ENCODE measurements at regions not wholly inside any gene's neighbourhood (a gene's known extent, or its start where the extent isn't known, plus 50 kb on each side); places are given as distances from the start of the nearest gene placed in this dataset.

- Histone ChIP-seq H3K27me3 (no peaks in the 10 kb centered on the region), H3K36me3 (no peaks in the 10 kb centered on the region), H3K9me3 (no peaks in the 10 kb centered on the region), H3K4me3 (no peak overlapping the region), H3K4me1 (no peaks in the 10 kb centered on the region), H3K27ac (no peak overlapping the region)
- no peak for ATAC-seq
- no peak for TF ChIP-seq EP300 (IDR thresholded peaks at IDR 0.05)
- no peak for TF ChIP-seq CTCF (IDR thresholded peaks at IDR 0.05)
- no peak for TF ChIP-seq POLR2AphosphoS5 (IDR thresholded peaks at IDR 0.05)
- TF ChIP-seq POLR2A (IDR thresholded peaks at IDR 0.05): no peak
- 40 to 84% methylated on average over 1 to 2 of the region's 2 CpGs for WGBS, 2 donors (ENCODE audit: low coverage in 1 of 2)
Measured at GRCh38 chr9:115665519-115665918, 488.1 kb upstream of the PAPPA start.

GRCh38 chr9:115668521-115668920 is 485.1 kb upstream of the PAPPA start:
- 56 to 80% methylated on average over 2 of the region's 2 CpGs for WGBS, 2 donors (ENCODE audit: low coverage in 1 of 2)
- Histone ChIP-seq H3K4me3 (no peak overlapping the region), H3K27ac (no peak overlapping the region), H3K4me1 (no peaks in the 10 kb centered on the region), H3K36me3 (no peaks in the 10 kb centered on the region), H3K9me3 (no peaks in the 10 kb centered on the region), H3K27me3 (no peaks in the 10 kb centered on the region)
- no peak for TF ChIP-seq POLR2AphosphoS5 (IDR thresholded peaks at IDR 0.05)
- no peak for TF ChIP-seq CTCF (IDR thresholded peaks at IDR 0.05)
- TF ChIP-seq EP300 (IDR thresholded peaks at IDR 0.05): no peak
- no peak for TF ChIP-seq POLR2A (IDR thresholded peaks at IDR 0.05)
- ATAC-seq: peak; percentile 82

- Histone ChIP-seq H3K36me3 (no peaks in the 10 kb centered on the region), H3K4me1 (no peaks in the 10 kb centered on the region), H3K4me3 (no peak overlapping the region), H3K27me3 (no peaks in the 10 kb centered on the region), H3K9me3 (no peaks in the 10 kb centered on the region), H3K27ac (no peak overlapping the region)
- TF ChIP-seq POLR2A (IDR thresholded peaks at IDR 0.05) (no peak), CTCF (IDR thresholded peaks at IDR 0.05) (no peak), POLR2AphosphoS5 (IDR thresholded peaks at IDR 0.05) (no peak), EP300 (IDR thresholded peaks at IDR 0.05) (no peak)
- 84 to 86% methylated on average over 5 to 6 of the region's 7 CpGs for WGBS, 2 donors (ENCODE audit: low coverage in 1 of 2)
- ATAC-seq: no peak
Measured at GRCh38 chr9:115671236-115671962, 482.2 kb upstream of the PAPPA start.

- 25 to 64% methylated on average over 1 of the region's 1 CpG for WGBS, 2 donors (ENCODE audit: low coverage in 1 of 2)
- Histone ChIP-seq H3K36me3 (no peaks in the 10 kb centered on the region), H3K9me3 (peaks cover 0 to 2% (median 0%) of the 10 kb centered on the region in 3 donors), H3K27me3 (no peaks in the 10 kb centered on the region), H3K27ac (no peak overlapping the region), H3K4me1 (no peaks in the 10 kb centered on the region), H3K4me3 (no peak overlapping the region)
- TF ChIP-seq EP300 (IDR thresholded peaks at IDR 0.05): no peak
- TF ChIP-seq POLR2AphosphoS5 (IDR thresholded peaks at IDR 0.05): no peak
- TF ChIP-seq POLR2A (IDR thresholded peaks at IDR 0.05): no peak
- TF ChIP-seq CTCF (IDR thresholded peaks at IDR 0.05): no peak
- ATAC-seq: no peak
Measured at GRCh38 chr9:115671963-115672305, 481.7 kb upstream of the PAPPA start.
